CD14-positive monocyte (primary cell): ENCODE measurements at regions not wholly inside any gene's neighbourhood (a gene's known extent, or its start where the extent isn't known, plus 50 kb on each side); places are given as distances from the start of the nearest gene placed in this dataset.
A peak's percentile ranks its signal among the peaks of the same experiment; 100 is the strongest.

ENCODE experiments used
- DNase-seq, 3 donors: peaks; one replicate each; pipeline ENCODE4 v3.0.0-alpha.2; 2011 to 2022
- H2AFZ ChIP-seq: 2 replicates; pipeline ENCODE4 v1.6.0; 2012; ENCODE audit warnings: mild to moderate bottlenecking, low read depth, low read length, inconsistent platforms; ENCODE audit not compliant: insufficient read depth, poor library complexity, severe bottlenecking
- H3K27ac ChIP-seq, 2 donors: 1 replicate in 1 of 2; 2 replicates in 1 of 2; pipeline ENCODE4 v1.5.1; 2012 to 2013; ENCODE audit warnings: low read length in 2 of 2, control low read depth in 1 of 2, inconsistent platforms in 1 of 2, low read depth in 1 of 2, mild to moderate bottlenecking in 1 of 2
- H3K27me3 ChIP-seq, 2 donors: one replicate each; pipeline versions ENCODE4 v1.6.0 to v1.6.1; 2011 to 2013; ENCODE audit warnings: low read length in 2 of 2; ENCODE audit not compliant: control insufficient read depth in 2 of 2, insufficient read depth in 2 of 2
- H3K36me3 ChIP-seq, 2 donors: replicated peaks in 1 of 2; 1 replicate in 1 of 2; 2 replicates in 1 of 2; pipeline versions ENCODE4 v1.5.1 to v1.6.1; 2012 to 2013; ENCODE audit warnings: low read length in 2 of 2, control low read depth in 1 of 2, inconsistent platforms in 1 of 2, mild to moderate bottlenecking in 1 of 2; ENCODE audit not compliant: insufficient read depth in 2 of 2, control insufficient read depth in 1 of 2
- H3K4me1 ChIP-seq, 2 donors: 1 replicate in 1 of 2; 2 replicates in 1 of 2; pipeline versions ENCODE4 v1.5.1 to v1.6.1; 2012 to 2013; ENCODE audit warnings: low read length in 2 of 2, control low read depth in 1 of 2, inconsistent platforms in 1 of 2, mild to moderate bottlenecking in 1 of 2, moderate library complexity in 1 of 2; ENCODE audit not compliant: insufficient read depth in 2 of 2, control insufficient read depth in 1 of 2
- H3K4me2 ChIP-seq: replicated peaks from 2 replicates; pipeline ENCODE3; 2012; ENCODE audit warnings: low read length, moderate library complexity, mild to moderate bottlenecking; ENCODE audit not compliant: poor library complexity, severe bottlenecking; ENCODE audit errors: extremely low read depth
- H3K4me3 ChIP-seq, 3 experiments: fragments of 200-600 bp in 1 of 3; sonication (generic) in 1 of 3; replicated peaks in 1 of 3; 1 replicate in 2 of 3; 2 replicates in 1 of 3; pipeline ENCODE4 v1.5.1; 2011 to 2013; ENCODE audit warnings: low read length in 3 of 3, mild to moderate bottlenecking in 3 of 3, control low read depth in 2 of 3, low read depth in 2 of 3, inconsistent platforms in 1 of 3, moderate library complexity in 1 of 3
- H3K79me2 ChIP-seq: 2 replicates; pipeline ENCODE4 v1.6.0; 2012; ENCODE audit warnings: mild to moderate bottlenecking, control low read depth, inconsistent platforms, low read length, moderate library complexity; ENCODE audit not compliant: insufficient read depth
- H3K9ac ChIP-seq: 2 replicates; pipeline ENCODE4 v1.6.0; 2017; ENCODE audit warnings: low read length, mild to moderate bottlenecking; ENCODE audit not compliant: insufficient read depth, poor library complexity, severe bottlenecking
- H3K9me3 ChIP-seq, 2 donors: replicated peaks in 1 of 2; 1 replicate in 1 of 2; 2 replicates in 1 of 2; pipeline versions ENCODE4 v1.5.1 to v1.6.1; 2012 to 2013; ENCODE audit warnings: low read length in 2 of 2, control low read depth in 1 of 2; ENCODE audit not compliant: control insufficient read depth in 1 of 2, insufficient read depth in 1 of 2
- H4K20me1 ChIP-seq: 2 replicates; pipeline ENCODE4 v1.6.0; 2012; ENCODE audit warnings: mild to moderate bottlenecking, low read length, control low read depth, moderate library complexity; ENCODE audit not compliant: insufficient read depth
- H3K27ac Mint-ChIP-seq, 7 donors: one replicate each; pipeline ENCODE4 v1.8.0; 2020; ENCODE audit warnings: mild to moderate bottlenecking in 7 of 7, mixed read lengths in 7 of 7, moderate library complexity in 6 of 7, inconsistent platforms in 2 of 7
- H3K27me3 Mint-ChIP-seq, 3 donors: one replicate each; pipeline ENCODE4 v1.8.0; 2021 to 2022; ENCODE audit warnings: low read depth in 3 of 3, mild to moderate bottlenecking in 3 of 3, mixed read lengths in 3 of 3, moderate library complexity in 3 of 3, inconsistent platforms in 1 of 3
- H3K36me3 Mint-ChIP-seq, 2 donors: one replicate each; pipeline ENCODE4 v1.8.0; 2020; ENCODE audit warnings: mixed read lengths in 2 of 2, inconsistent platforms in 1 of 2, mild to moderate bottlenecking in 1 of 2
- H3K4me1 Mint-ChIP-seq: one replicate; pipeline ENCODE4 v1.8.0; 2020; ENCODE audit warnings: mild to moderate bottlenecking, mixed read lengths
- H3K4me3 Mint-ChIP-seq, 2 donors: one replicate each; pipeline ENCODE4 v1.8.0; 2020; ENCODE audit warnings: mild to moderate bottlenecking in 2 of 2, mixed read lengths in 2 of 2, moderate library complexity in 1 of 2
- H3K9me3 Mint-ChIP-seq, 7 donors: one replicate each; pipeline ENCODE4 v1.8.0; 2020 to 2022; ENCODE audit warnings: mixed read lengths in 7 of 7, mild to moderate bottlenecking in 6 of 7, moderate library complexity in 6 of 7, inconsistent platforms in 2 of 7
- WGBS: methylation state at CpG from one replicate; pipeline ENCODE4 v1.1.5; 2013; ENCODE audit warnings: missing lambda C conversion rate; ENCODE audit not compliant: insufficient coverage; 5-methylcytosine and 5-hydroxymethylcytosine counted together
- intact Hi-C, 2 donors: fragments of 100-400 bp; cut with micrococcal nuclease; formaldehyde crosslinking; loops; one replicate each; pipeline versions ENCODE4 v1.15.0 to v1.15.1; 2023
- TF ChIP-seq, protein P1 (sequence below): fragments of 200-600 bp; IDR thresholded peaks from one replicate; pipeline ENCODE4 v1.8.0; 2022; ENCODE audit warnings: antibody characterized with exemption, mild to moderate bottlenecking

DNA sequence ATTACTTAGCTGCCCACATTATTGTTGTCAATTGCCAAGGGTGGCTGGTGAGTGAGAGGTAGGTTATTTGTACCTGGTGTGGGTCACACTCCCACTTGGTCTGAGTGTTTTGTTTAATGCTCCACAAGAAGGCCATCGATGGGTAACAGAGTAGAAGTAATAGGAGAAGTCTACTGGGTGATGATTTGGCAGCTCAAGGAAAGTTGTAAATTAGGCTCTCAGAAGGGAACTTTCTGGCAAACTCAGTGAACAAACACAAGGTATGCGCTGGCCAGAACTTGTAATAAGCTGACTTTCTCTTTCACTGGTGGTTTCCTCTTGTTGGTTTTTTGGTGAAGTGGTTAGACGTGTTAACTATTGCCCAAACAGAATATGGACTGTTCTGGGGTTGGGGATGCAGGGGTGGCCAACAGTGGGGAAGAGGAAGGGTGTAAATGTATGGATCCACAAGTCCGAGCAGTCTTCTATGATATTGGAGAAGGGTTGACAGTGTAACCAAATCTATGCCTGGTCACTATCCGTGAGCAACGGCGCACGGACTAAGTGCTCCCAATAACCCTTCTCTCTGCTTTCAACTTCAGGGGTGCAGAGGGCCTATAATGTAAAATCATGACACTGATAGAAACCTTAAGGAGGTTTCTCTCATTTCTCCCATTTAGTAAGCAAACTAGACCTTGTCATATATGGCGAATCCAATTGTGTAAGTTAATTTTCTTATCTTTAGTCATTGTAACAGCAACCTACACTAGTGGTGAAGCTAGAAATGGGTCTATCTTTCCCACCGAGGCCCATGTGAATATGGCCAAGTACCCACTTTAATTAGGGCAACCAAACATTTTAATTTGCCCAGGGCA lies 212.8 kb downstream of the PTEN start:
- H2AFZ ChIP-seq: no peak overlapping the region
- Mint-ChIP-seq H3K36me3 (peaks cover 0 to 4% of the 10 kb centered on the region in 2 donors), H3K4me1 (peaks cover 34% of the 10 kb centered on the region), H3K27me3 (no peaks in the 10 kb centered on the region), H3K4me3 (peak overlapping the region in 1 of 2 donors; percentile 11), H3K27ac (peak overlapping the region in 5 of 7 donors; percentile 6 to 60 (median 29)), H3K9me3 (peaks cover 0 to 3% (median 0%) of the 10 kb centered on the region in 7 donors)
- H3K36me3 ChIP-seq: no peaks in the 10 kb centered on the region
- no peaks in the 10 kb centered on the region for H3K79me2 ChIP-seq
- TF ChIP-seq, protein P1, sequence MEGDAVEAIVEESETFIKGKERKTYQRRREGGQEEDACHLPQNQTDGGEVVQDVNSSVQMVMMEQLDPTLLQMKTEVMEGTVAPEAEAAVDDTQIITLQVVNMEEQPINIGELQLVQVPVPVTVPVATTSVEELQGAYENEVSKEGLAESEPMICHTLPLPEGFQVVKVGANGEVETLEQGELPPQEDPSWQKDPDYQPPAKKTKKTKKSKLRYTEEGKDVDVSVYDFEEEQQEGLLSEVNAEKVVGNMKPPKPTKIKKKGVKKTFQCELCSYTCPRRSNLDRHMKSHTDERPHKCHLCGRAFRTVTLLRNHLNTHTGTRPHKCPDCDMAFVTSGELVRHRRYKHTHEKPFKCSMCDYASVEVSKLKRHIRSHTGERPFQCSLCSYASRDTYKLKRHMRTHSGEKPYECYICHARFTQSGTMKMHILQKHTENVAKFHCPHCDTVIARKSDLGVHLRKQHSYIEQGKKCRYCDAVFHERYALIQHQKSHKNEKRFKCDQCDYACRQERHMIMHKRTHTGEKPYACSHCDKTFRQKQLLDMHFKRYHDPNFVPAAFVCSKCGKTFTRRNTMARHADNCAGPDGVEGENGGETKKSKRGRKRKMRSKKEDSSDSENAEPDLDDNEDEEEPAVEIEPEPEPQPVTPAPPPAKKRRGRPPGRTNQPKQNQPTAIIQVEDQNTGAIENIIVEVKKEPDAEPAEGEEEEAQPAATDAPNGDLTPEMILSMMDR: no peak
- no peaks in the 10 kb centered on the region for H3K9me3 ChIP-seq
- 0% methylated on average over 3 of the region's 10 CpGs for WGBS
- intact Hi-C loops: no loop called here
- H3K27ac ChIP-seq: peak overlapping the region in 1 of 2 donors; percentile 21
- no peaks in the 10 kb centered on the region for H3K27me3 ChIP-seq
- H3K9ac ChIP-seq: no peak overlapping the region
- DNase-seq: no peak
- H4K20me1 ChIP-seq: no peaks in the 10 kb centered on the region
- no peak overlapping the region for H3K4me2 ChIP-seq
- H3K4me1 ChIP-seq: peaks cover 28 to 35% of the 10 kb centered on the region in 2 donors
- no peak overlapping the region for H3K4me3 ChIP-seq

- H3K27ac Mint-ChIP-seq: peak overlapping the region in 1 of 7 donors; percentile 30
- intact Hi-C loops: no loop called here
- H3K36me3 Mint-ChIP-seq: peaks cover 0 to 4% of the 10 kb centered on the region in 2 donors
- no peak overlapping the region for H3K27ac ChIP-seq
- no CpG with 5 or more reads among the region's 4 CpGs for WGBS
- no peak for DNase-seq
- peaks cover 31 to 39% of the 10 kb centered on the region in 2 donors for H3K4me1 ChIP-seq
- no peak overlapping the region for H3K9ac ChIP-seq
- H3K9me3 Mint-ChIP-seq: peaks cover 0 to 3% (median 0%) of the 10 kb centered on the region in 7 donors
- no peaks in the 10 kb centered on the region for H3K79me2 ChIP-seq
- H2AFZ ChIP-seq: no peak overlapping the region
- H3K4me2 ChIP-seq: no peak overlapping the region
- H3K4me3 ChIP-seq: no peak overlapping the region
- H4K20me1 ChIP-seq: no peaks in the 10 kb centered on the region
- no peaks in the 10 kb centered on the region for H3K27me3 Mint-ChIP-seq
- no peaks in the 10 kb centered on the region for H3K9me3 ChIP-seq
- H3K36me3 ChIP-seq: no peaks in the 10 kb centered on the region
- no peak overlapping the region for H3K4me3 Mint-ChIP-seq
- H3K27me3 ChIP-seq: no peaks in the 10 kb centered on the region
- TF ChIP-seq, protein P1: no peak
- peaks cover 35% of the 10 kb centered on the region for H3K4me1 Mint-ChIP-seq
These were observed 214.6 kb downstream of the PTEN start for GRCh38 chr10:88077977-88078376.
